GM18498 (cell line): ENCODE measurements at regions not wholly inside any gene's neighbourhood (a gene's known extent, or its start where the extent isn't known, plus 50 kb on each side); places are given as distances from the start of the nearest gene placed in this dataset.

Source experiments
- ATAC-seq: cut with Tn5 transposase; IDR thresholded peaks from one replicate; pipeline ENCODE4 v1.9.1; 2021; ENCODE audit warnings: mild to moderate bottlenecking, moderate library complexity; ENCODE audit not compliant: unreplicated experiment

DNA sequence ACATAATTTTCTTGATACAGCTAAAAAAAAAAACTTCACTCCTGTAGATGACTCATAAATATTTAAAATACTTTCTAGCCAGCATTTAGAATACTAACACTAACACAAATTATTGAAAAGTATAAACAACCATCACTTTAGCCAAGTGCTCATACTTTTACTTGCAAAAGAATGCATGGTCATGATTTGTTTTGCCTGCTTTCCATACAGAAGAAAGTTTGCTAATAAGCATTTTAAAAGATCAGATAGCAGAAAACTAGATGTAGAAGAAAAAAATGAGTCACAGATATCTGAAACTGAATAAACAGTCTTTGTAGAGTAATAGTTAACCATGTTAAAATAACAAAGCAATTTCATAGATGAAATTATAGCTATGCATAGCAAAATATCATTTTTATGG is 2280.4 kb upstream of the PCDH20 start:
- ATAC-seq = no peak

DNA sequence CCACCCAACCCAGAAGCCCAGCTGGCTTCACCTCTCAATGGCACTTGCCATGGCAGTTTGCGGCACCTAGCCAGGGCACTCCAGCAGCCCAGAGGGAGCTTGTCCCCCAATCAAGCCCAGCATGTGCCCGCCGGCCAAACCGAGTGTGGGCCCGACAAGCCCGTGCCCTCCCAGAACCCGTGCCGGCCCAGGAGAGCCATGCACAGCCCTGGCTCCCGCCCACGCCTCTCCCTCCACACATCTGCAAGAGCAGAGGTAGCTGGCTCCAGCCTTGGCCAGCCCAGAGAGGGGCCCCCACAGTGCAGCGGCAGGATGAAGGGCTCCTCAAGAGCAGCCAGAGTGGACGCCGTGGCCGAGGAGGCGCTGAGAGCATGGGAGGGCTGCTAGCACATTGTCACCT is 2278.0 kb upstream of the PCDH20 start:
- ATAC-seq = no peak

DNA sequence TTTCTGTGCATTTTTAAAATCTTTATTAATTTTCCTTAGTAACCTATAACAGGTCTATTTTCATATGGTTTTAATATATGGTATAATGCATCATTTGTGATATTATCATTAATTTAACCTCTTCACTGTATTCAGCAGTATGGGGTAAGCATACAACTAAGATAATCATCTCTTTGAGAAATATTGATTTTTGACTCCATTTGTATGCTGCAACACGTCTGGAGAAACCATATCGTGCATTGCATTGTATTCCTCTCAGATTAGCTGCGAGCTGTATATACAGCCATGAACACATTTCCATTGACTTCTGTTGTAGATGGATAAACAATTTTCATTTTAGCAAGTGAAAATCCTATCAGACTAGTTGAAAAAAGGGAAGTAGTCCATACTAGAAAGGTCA is 2275.8 kb upstream of the PCDH20 start:
- ATAC-seq = no peak

DNA sequence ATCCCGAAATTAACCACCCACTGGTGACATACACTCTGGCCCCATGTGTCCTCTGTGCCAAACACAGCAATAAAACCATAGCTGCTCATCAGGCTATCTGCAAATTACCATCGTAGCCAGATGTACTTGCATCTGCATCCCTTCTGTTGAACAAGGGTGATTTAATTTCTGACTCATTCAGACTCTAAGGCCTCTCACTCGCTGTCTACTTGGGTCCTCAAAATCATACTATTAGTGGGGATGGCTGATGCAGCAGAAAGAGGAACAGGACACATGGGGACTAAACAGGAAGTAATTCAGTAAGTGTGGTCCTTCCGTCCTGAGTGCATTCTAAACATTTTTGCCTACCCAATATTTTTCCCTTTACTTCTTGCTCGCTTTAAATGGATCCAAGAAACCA is 2275.0 kb upstream of the PCDH20 start:
- no peak for ATAC-seq

DNA sequence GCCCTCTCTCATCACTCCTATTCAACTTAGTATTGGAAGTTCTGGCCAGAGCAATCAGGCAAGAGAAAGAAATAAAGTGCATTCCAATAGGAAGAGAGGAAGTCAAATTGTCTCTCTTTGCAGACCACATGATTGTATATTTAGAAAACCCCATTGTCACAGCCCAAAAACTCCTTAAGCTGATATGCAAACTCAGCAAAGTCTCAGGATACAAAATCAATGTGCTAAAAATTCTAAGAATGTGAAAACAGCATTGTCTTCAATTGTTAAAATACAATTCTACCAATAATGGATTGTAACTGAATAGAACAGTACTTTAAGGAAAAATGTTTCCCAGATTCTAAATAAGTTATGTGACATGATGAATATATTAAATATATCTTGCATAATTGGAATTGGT is 2269.2 kb upstream of the PCDH20 start:
- no peak for ATAC-seq

DNA sequence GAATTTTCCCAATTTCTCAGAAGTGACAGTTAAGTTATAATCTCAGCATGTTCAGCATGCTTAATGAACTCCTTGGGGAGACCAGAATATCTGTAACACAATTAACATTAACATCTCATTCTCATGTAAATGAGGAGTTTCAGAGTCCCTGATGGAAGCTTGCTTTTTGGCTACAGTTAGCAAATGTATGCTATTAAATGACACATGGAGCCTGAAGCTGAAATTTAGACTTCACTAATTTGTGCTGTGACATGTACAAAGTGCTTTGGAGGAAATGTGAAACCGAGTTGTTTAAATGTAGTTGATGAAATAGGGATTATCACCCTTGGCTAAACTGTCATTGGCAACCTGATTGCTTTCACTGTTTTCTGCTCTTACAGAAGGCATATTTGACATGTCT is 2265.1 kb upstream of the PCDH20 start:
- no peak for ATAC-seq

DNA sequence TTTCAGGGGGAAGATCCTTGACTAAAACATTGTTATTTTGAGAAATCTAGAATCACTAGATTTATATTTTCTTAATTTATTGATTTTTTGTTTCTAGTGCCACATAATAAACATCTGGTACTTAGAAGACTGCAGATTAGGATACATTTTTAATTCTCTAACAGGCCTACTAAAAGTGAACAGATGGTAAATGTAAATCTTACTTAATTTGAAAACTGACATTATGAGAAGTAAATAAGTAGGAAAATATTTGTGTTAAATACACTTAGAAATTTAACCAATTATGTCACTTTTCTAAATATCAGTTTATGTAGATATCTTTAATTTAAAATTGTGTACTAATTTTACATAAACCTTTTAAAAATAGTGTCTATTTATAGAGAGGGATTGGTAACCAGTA is 2255.6 kb upstream of the PCDH20 start:
- ATAC-seq = no peak

DNA sequence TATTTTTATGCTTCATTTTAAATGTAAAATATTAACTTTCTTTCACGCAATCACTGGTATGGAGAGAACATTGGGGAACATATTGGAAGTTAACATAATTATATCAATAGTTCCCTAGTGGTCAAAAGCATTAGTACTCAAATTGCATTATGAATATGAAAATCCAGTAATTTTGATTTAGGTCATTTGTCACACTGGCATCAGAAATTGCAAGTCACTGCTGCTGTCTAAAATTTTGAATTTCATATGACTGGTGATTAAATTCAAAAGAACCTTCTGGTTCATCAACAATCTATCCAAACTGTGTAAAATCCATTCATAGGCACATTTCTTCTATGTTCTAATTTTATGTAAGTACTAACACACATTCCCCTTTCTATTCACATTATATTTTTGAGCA is 2235.7 kb upstream of the PCDH20 start:
- no peak for ATAC-seq

DNA sequence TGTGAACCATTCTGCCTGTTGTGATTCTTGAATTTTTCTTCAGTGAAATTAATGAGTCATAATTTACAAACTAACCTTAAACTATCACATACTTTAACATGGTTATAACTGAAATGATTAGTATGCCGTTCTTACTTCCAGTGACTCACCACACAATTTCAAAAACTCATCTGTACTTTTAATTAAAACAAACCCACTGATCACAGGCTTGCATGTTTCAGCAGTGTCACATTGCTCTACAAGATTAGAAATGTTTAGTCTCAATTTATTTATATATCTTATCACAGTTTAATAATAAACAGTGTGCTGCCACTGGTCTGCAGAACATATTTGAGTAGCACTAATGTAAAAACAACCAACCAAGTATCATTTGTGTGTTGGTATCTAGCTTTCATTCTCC is 2227.9 kb upstream of the PCDH20 start:
- ATAC-seq = no peak

DNA sequence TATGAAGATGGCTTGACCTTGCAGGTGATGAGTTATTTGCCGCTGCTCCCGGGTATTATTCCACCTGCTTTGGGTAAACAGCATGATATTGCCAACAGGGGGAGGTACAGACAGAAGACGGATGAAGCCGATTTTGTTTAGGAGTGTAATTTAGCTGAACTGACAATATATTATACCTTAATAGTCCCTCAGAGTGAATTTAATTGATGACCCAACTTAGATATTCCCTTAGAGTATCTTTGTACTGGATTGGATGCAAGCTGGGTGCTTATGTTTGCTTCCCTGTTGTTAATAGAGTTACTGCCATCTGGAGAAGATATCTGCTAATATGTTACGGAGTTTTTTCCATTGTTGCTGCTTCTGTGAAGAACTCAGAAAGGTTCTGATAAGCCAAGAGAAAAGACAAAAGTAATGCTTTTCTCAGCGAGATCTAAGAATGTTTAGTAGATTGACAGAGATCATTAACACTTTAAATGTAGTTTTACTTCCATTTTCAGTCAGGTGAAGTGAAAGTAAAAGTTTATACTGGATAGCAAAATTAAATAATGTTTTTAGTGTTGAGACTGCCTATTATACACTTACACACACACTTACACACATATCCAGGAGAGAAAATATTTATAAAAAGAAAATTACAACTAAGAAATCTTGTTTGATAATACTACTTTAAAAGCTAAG is 2220.8 kb upstream of the PCDH20 start:
- ATAC-seq = peak; percentile 66

DNA sequence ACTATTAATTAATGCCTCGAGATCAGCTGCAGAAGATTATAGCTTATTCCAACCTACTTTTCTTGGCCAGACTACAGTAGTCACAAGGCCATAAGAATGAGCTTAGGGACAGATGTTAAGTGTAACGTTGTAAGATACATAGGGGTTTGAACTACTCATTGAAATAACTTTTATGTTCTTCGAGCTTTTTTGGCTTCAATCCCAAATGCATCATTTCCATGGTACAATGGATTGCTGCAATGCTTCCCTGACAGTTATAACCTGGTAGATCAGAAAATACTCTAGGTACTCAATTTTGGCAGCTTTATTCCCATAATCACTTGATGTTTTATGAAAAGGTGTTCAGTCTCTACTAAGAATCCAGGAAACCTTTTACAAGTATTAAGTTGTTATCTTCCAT is 2216.7 kb upstream of the PCDH20 start:
- no peak for ATAC-seq

DNA sequence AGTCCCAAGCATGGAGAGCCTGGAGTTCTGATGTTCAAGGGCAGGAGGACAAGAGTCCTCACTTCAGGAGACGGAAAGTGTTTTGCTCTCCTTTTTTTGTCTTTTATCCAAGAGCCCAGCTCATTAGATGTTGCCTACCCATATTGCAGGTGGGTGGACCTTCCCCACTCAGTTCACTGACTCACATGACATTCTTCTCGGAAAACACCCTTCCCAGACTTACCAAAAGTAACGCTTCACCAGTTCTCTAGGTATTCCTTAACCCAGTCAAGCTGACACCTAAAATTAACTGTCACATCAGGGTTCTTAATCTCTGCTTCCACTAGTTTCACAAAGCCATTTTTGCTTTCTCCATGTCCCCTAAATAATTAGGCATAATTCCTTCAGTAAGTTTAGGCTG is 2215.4 kb upstream of the PCDH20 start:
- no peak for ATAC-seq

DNA sequence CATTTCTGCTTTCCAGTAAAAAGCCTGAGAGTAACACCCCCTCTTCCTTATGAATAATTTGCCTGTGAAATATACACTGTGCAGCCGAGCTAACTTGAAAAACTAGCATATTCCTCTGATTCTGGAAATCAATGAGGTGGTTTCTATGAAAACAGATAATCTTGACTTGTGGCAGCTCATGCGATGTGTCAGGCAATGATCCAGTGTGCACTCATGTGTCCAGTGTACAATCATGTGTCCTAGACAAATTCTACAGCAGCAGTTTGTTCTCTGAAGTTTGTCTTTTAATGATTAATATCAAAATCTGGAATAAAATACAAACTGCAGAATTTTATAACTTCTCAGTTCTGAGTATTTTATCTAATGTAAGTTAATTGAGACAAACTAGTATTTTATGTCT is 2213.9 kb upstream of the PCDH20 start:
- ATAC-seq = no peak

DNA sequence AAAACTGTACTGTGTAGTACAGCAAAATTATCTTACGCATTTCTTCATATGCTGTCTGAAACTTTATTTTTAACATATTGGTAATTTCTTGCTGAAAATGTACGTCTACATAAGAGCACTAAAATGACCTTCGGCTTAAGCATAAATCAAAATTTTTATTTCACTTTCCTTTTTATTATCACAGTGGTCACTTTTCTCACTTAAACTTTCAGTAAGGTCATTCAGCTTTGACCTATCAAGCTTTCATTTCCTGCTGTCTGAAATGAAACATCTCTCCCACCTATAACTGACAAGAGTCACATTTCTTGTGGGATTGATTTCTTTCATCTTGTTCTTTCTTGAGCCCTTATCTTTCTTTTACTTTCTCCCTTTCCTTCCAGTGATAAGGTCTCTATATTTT is 2212.7 kb upstream of the PCDH20 start:
- no peak for ATAC-seq

DNA sequence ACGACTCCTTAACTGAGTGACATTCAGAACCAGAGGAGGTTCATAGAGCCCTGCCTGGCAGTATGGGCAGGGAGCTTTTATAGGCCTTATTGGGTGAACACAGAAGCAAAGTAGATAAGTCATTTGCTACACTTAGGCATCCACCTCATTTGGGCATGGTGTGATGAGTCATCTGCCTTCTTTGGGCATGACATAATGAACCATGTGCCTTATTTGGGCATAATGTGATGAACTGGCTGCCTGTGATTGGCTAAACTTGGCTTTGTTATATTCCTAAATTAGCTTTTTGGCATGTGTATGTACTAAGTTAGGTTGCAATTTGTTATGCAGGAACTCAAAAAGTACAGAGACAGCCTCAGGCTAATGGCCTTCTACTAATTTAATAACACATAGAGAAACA is 2210.2 kb upstream of the PCDH20 start:
- ATAC-seq = no peak

DNA sequence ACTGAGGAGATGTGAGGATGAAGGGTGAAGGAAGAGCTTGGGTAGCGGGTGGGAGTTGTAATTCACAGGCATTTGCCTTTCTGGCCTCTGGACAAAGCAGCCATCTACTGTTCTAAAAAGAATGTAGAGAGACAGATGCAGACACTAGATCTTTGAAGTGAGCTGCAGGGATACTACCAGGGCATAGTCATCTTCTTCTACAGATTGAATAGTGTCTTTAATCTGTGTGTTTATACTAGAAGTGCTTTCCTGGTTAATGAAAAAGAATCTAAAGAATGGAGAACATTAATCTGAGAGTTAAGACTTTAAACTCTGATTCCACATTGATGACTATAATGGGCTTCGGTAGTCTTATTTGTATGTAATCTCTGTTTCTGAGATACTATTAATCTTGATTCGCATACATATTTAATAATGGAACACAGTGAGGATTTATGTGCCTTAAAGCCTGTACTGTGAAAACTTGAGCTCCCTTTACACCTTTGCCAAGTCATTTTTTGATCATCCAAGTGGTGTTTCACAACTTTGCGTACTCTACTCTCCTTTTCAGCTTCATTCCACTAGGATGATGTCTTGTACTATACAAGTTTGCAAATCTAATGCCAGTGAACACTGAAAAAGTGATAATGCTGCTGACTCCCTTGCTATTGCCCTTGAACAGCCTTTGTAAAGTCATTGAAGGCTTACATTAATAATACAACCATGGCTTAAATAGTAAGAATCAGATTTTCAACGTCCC is 2199.4 kb upstream of the PCDH20 start:
- no peak for ATAC-seq

DNA sequence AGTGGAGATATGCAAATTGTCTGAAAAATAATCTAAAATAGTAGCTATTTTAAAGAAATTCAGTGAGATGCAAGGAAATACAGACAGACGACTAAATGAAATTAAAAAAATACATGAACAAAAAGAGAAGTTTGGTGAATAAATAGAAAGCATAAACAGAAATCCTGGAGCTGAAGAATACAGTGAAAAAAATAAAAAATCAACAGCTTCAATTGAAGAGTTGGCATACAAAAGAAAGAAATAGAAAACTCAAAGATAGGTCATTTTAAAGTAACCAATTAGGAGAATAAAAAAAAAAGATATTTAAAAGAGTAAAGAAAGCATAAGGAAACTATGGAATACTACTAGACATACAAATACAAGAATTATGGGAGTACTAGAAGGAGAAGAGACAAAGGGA is 2191.5 kb upstream of the PCDH20 start:
- no peak for ATAC-seq

DNA sequence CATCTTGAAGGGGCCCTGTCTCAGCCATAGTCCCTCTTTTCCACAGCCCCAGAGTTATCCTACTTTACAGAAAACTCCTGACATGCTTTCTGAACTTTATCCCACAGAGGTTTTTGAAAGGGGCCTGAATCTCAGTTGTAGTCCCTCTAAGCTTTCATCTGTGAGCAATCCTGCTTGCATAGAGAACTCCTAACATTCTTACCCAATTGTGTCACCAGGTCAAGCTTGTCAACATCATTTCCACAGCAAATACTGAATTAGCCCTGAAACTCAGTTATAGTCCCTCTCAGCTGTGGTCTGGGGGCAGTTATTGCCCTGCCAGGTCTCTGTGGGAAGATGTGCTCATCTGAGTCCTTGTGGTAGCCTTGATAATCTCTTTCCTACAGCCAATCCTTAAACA is 2190.3 kb upstream of the PCDH20 start:
- ATAC-seq = no peak

DNA sequence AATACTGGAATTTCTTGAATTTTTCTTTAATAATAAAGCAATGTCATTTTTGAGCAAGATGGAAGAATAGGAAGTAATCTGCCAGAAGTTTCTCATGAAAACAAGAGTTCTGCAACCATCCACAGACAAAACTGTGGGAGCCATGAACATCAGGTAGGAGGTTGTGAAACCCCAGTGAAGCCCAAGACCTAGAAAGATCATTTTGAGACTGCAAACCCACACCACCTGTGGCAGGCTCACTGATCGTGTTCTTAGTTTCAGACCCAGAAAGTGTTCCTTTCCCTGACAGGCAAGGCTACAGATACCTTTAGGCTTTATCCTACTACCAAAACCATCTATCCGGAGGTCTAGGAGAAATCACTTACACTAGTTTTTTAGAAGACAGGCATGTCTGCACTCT is 2189.8 kb upstream of the PCDH20 start:
- ATAC-seq = no peak

DNA sequence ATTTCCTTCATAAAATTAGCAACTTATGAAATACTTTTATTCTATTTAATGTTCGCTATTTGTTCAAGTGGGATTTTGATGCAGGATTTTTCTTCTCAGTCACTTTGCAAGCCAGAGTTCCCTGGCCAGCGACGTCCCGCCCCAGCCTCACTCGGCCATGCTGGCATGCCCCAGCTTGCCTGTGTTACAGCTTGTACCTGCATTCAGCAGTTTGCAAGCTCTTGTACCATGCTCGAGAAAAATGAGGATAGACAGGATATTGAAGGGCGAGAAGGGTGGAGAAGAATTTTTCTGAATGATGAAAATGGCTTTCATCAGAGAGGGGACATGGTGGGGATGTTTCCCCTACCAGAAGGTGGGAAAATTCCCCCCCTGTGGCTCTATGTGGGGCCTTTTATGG is 2180.2 kb upstream of the PCDH20 start:
- ATAC-seq = no peak

DNA sequence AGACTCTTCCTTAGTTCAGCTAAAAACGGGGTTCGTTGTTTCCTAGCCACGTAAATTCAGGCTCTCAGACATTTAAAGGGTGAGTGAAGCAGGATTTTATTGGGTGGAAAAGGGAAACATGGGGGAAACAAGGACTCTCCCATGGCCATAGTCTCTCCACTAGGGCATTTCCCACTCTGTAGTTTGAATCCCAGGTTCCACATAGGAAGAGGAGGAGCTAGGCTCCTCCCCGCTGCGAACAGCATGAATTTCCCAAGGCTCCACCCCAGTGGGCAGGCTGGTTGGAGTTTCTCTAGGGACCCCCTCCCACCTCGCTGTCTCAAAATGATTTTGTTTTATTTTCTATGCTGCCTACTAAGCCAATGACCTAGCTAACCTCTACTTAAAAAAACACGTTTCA is 2170.8 kb upstream of the PCDH20 start:
- ATAC-seq = no peak

DNA sequence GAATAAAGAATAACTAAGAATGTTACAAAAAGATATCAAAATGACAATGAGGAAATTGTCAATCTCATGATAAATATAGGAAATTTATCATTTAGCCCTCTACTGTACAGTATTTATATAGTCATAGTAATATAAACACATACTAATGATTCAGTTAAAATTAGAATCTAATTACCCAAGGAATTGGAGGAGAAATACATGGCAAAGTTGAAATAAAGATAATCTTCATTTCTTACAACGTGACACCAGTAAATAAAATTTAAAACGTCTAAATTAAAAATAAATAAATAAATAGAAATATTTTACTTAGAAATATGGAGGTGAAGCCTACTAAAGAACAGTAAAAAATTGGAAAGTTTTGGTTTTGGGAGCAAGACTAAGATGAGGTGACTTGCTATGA is 2163.1 kb upstream of the PCDH20 start:
- ATAC-seq = no peak

DNA sequence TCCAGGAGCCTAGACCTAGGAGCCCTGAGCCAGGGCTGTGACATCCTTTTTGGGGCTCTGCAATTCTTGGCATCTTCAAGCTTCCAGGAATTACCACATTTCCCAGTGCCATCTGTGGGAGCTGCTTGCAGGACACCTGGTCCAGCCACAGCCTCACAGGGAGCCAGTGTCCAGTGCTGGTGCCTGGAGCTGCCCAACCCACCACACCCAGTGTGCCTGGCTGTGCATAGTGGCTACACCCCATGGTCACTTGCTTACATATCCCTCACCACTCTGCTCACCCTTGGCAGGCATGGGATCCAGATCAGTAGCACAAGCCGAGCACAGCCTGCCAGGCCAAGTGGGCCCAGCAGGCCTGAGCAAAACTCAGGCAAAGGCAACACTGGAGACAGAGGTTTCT is 2151.4 kb upstream of the PCDH20 start:
- ATAC-seq = no peak
